NCI-H226 (cell line): ENCODE measurements at regions not wholly inside any gene's neighbourhood (a gene's known extent, or its start where the extent isn't known, plus 50 kb on each side); places are given as distances from the start of the nearest gene placed in this dataset.
"Not testable (repeated sequence)": the region's sequence is repeated elsewhere in the genome, so short reads cannot be mapped to it uniquely, and the experiment has no call there.

Experiments used
- DNase-seq: peaks from one replicate; pipeline ENCODE4 v3.0.0-alpha.2; 2015

GRCh38 chr2:53103679-53104078, 663.9 kb upstream of the CHAC2 start:
- DNase-seq = no peak

- no peak for DNase-seq
Observed at GRCh38 chr2:53098696-53099078, 668.9 kb upstream of the CHAC2 start.

GRCh38 chr2:53096351-53096750, 671.3 kb upstream of the CHAC2 start:
- no peak for DNase-seq

GRCh38 chr2:53095664-53096063, 671.9 kb upstream of the CHAC2 start:
- DNase-seq = no peak

- DNase-seq = no peak
Observed at GRCh38 chr2:53095227-53095626, 672.4 kb upstream of the CHAC2 start.

GRCh38 chr2:53093355-53093754, 674.2 kb upstream of the CHAC2 start:
- no peak for DNase-seq

GRCh38 chr2:53091183-53091582, 676.4 kb upstream of the CHAC2 start:
- no peak for DNase-seq

- DNase-seq = no peak
Observed at GRCh38 chr2:53087874-53088461, 679.6 kb upstream of the CHAC2 start.

GRCh38 chr2:53087262-53087873, 680.2 kb upstream of the CHAC2 start:
- DNase-seq = peak; percentile 53

GRCh38 chr2:53077413-53077812, 690.2 kb upstream of the CHAC2 start:
- no peak for DNase-seq

GRCh38 chr2:53075760-53076159, 691.8 kb upstream of the CHAC2 start:
- DNase-seq = no peak

- DNase-seq = no peak
Observed at GRCh38 chr2:53067533-53067932, 700.1 kb upstream of the CHAC2 start.

GRCh38 chr2:53067056-53067455, 700.5 kb upstream of the CHAC2 start:
- no peak for DNase-seq

- no peak for DNase-seq
Observed at GRCh38 chr2:53064154-53064553, 703.5 kb upstream of the CHAC2 start.

GRCh38 chr2:53058526-53058925, 709.1 kb upstream of the CHAC2 start:
- DNase-seq = peak; percentile 45

- DNase-seq = no peak
Observed at GRCh38 chr2:53053937-53054336, 713.7 kb upstream of the CHAC2 start.

- no peak for DNase-seq
Observed at GRCh38 chr2:53051157-53051556, 716.4 kb upstream of the CHAC2 start.

- no peak for DNase-seq
Observed at GRCh38 chr2:53040536-53041229, 726.9 kb upstream of the CHAC2 start.

- DNase-seq = peak; percentile 33
Observed at GRCh38 chr2:53036196-53036595, 731.4 kb upstream of the CHAC2 start.

- no peak for DNase-seq
Observed at GRCh38 chr2:53035153-53035552, 732.5 kb upstream of the CHAC2 start.

- no peak for DNase-seq
Observed at GRCh38 chr2:53033411-53033810, 734.2 kb upstream of the CHAC2 start.

- no peak for DNase-seq
Observed at GRCh38 chr2:53028746-53029423, 738.7 kb upstream of the CHAC2 start.

- DNase-seq = peak; percentile 89
Observed at GRCh38 chr2:53028225-53028624, 739.4 kb upstream of the CHAC2 start.

- DNase-seq = not testable (repeated sequence)
Observed at GRCh38 chr2:53022248-53022647, 745.4 kb upstream of the CHAC2 start.
